Panc1 (cell line): ENCODE measurements at regions not wholly inside any gene's neighbourhood (a gene's known extent, or its start where the extent isn't known, plus 50 kb on each side); places are given as distances from the start of the nearest gene placed in this dataset.

Experiments
- ATAC-seq: fragments of 200-7000 bp; cut with Tn5 transposase; 2 replicates; pipeline ENCODE4 v1.9.1; 2020; ENCODE audit warnings: mild to moderate bottlenecking, moderate library complexity
- BruUV-seq: library from RNA; stranded (reverse); fragments of 400-500 nt; replicated peaks from 2 replicates; lab custom pipeline; 2021; lab: Mats Ljungman, UMichigan
- CTCF ChIA-PET: fragments of 300-600 bp; sonication (Branson Sonifier 250); formaldehyde crosslinking; loops from one replicate; lab custom pipeline; 2022; ENCODE audit warnings: antibody characterized with exemption; lab: Charles Lee
- POLR2A ChIA-PET: fragments of 300-600 bp; sonication (Branson Sonifier 250); formaldehyde crosslinking; loops from one replicate; lab custom pipeline; 2022; ENCODE audit warnings: antibody characterized with exemption; lab: Charles Lee
- DNase-seq: peaks from one replicate; pipeline ENCODE4 v3.0.0-alpha.2; 2010; ENCODE audit warnings: low read depth, low spot score
- H3K27ac ChIP-seq: 2 replicates; pipeline ENCODE4 v1.5.1; 2011; ENCODE audit warnings: mild to moderate bottlenecking, low read length, inconsistent platforms
- H3K27me3 ChIP-seq: fragments of 200-500 bp; sonication (Bioruptor generic); 2 replicates; pipeline ENCODE4 v1.6.0; 2014; ENCODE audit warnings: low read length, inconsistent platforms; ENCODE audit not compliant: control insufficient read depth, insufficient read depth
- H3K36me3 ChIP-seq: fragments of 200-500 bp; sonication (Bioruptor generic); 2 replicates; pipeline ENCODE4 v1.5.1; 2014; ENCODE audit warnings: inconsistent platforms, mild to moderate bottlenecking, low read length, moderate library complexity; ENCODE audit not compliant: control insufficient read depth, insufficient read depth
- H3K4me1 ChIP-seq: 2 replicates; pipeline ENCODE4 v1.5.1; 2011; ENCODE audit warnings: inconsistent platforms, mild to moderate bottlenecking, low read length, moderate library complexity; ENCODE audit not compliant: control insufficient read depth, insufficient read depth
- H3K4me3 ChIP-seq, 2 experiments: 2 replicates each; pipeline ENCODE4 v1.5.1; 2011 to 2012; ENCODE audit warnings: low read depth in 2 of 2, low read length in 2 of 2, mild to moderate bottlenecking in 2 of 2, inconsistent platforms in 1 of 2, moderate library complexity in 1 of 2
- H3K9me3 ChIP-seq: fragments of 200-500 bp; sonication (Bioruptor generic); 2 replicates; pipeline ENCODE4 v1.5.1; 2014; ENCODE audit warnings: low read depth, mild to moderate bottlenecking, inconsistent platforms, low read length, moderate library complexity; ENCODE audit not compliant: control insufficient read depth, insufficient read depth
- POLR2AphosphoS5 ChIP-seq: IDR thresholded peaks from 2 replicates; pipeline ENCODE4 v1.6.1; 2012; ENCODE audit warnings: mild to moderate bottlenecking, low read depth, low read length, moderate library complexity
- SIN3A ChIP-seq: IDR thresholded peaks from 2 replicates; pipeline ENCODE4 v1.6.1; 2012; ENCODE audit warnings: low read depth, mild to moderate bottlenecking, low read length, moderate library complexity, borderline replicate concordance; ENCODE audit not compliant: insufficient read depth
- TCF7L2 ChIP-seq: IDR thresholded peaks from 2 replicates; pipeline ENCODE4 v1.6.1; 2011; ENCODE audit warnings: mild to moderate bottlenecking, low read depth, low read length, inconsistent platforms
- in situ Hi-C: cut with HindIII; loops from 2 replicates; pipeline ENCODE4 v1.10.0; 2016; ENCODE audit warnings: low sequenced_read_pairs, low pct_unique_long_range_greater_than_20kb
- intact Hi-C: fragments of 100-400 bp; cut with micrococcal nuclease; formaldehyde crosslinking; loops from one replicate; pipeline ENCODE4 v1.10.0; 2022; ENCODE audit not compliant: unreplicated experiment
- TF ChIP-seq, protein P1 (sequence below), 2 experiments: IDR thresholded peaks; 2 replicates each; pipeline ENCODE4 v1.6.1; 2011 to 2012; ENCODE audit warnings: low read depth in 2 of 2, control low read depth in 1 of 2, low read length in 1 of 2, mild to moderate bottlenecking in 1 of 2, moderate library complexity in 1 of 2; ENCODE audit not compliant: insufficient read depth in 1 of 2
- TF ChIP-seq, protein P2 (sequence below): fragments of 450-650 bp; IDR thresholded peaks from 2 replicates; pipeline ENCODE4 v1.5.1; 2017; ENCODE audit warnings: mild to moderate bottlenecking

- Histone ChIP-seq H3K27ac (no peak overlapping the region), H3K4me3 (no peak overlapping the region), H3K36me3 (no peaks in the 10 kb centered on the region), H3K27me3 (no peaks in the 10 kb centered on the region), H3K4me1 (no peaks in the 10 kb centered on the region; the same call in 1 of the 2 replicates), H3K9me3 (no peaks in the 10 kb centered on the region)
- intact Hi-C loops (no loop called here), in situ Hi-C loops (no loop called here)
- ATAC-seq (no peak), DNase-seq (no peak)
- TF ChIP-seq, protein P1, sequence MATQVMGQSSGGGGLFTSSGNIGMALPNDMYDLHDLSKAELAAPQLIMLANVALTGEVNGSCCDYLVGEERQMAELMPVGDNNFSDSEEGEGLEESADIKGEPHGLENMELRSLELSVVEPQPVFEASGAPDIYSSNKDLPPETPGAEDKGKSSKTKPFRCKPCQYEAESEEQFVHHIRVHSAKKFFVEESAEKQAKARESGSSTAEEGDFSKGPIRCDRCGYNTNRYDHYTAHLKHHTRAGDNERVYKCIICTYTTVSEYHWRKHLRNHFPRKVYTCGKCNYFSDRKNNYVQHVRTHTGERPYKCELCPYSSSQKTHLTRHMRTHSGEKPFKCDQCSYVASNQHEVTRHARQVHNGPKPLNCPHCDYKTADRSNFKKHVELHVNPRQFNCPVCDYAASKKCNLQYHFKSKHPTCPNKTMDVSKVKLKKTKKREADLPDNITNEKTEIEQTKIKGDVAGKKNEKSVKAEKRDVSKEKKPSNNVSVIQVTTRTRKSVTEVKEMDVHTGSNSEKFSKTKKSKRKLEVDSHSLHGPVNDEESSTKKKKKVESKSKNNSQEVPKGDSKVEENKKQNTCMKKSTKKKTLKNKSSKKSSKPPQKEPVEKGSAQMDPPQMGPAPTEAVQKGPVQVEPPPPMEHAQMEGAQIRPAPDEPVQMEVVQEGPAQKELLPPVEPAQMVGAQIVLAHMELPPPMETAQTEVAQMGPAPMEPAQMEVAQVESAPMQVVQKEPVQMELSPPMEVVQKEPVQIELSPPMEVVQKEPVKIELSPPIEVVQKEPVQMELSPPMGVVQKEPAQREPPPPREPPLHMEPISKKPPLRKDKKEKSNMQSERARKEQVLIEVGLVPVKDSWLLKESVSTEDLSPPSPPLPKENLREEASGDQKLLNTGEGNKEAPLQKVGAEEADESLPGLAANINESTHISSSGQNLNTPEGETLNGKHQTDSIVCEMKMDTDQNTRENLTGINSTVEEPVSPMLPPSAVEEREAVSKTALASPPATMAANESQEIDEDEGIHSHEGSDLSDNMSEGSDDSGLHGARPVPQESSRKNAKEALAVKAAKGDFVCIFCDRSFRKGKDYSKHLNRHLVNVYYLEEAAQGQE (IDR thresholded peaks at IDR 0.05; ENCODE audit: insufficient read depth in 1 of 2, low read depth in 2 of 2, low read length in 1 of 2) = no peak
- TF ChIP-seq POLR2AphosphoS5 (no peak), TCF7L2 (no peak), SIN3A (no peak)
- TF ChIP-seq, protein P2, sequence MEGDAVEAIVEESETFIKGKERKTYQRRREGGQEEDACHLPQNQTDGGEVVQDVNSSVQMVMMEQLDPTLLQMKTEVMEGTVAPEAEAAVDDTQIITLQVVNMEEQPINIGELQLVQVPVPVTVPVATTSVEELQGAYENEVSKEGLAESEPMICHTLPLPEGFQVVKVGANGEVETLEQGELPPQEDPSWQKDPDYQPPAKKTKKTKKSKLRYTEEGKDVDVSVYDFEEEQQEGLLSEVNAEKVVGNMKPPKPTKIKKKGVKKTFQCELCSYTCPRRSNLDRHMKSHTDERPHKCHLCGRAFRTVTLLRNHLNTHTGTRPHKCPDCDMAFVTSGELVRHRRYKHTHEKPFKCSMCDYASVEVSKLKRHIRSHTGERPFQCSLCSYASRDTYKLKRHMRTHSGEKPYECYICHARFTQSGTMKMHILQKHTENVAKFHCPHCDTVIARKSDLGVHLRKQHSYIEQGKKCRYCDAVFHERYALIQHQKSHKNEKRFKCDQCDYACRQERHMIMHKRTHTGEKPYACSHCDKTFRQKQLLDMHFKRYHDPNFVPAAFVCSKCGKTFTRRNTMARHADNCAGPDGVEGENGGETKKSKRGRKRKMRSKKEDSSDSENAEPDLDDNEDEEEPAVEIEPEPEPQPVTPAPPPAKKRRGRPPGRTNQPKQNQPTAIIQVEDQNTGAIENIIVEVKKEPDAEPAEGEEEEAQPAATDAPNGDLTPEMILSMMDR = no peak
- POLR2A ChIA-PET = no interaction called here
- CTCF ChIA-PET = no interaction called here
- no TSS peak for BruUV-seq
These were observed 169.5 kb upstream of the HAPLN1 start for GRCh38 chr5:83889971-83890745.

GRCh38 chr5:83877911-83878706 is 157.5 kb upstream of the HAPLN1 start:
- no peak for TF ChIP-seq POLR2AphosphoS5
- TF ChIP-seq TCF7L2 = no peak
- TF ChIP-seq, protein P1 (IDR thresholded peaks at IDR 0.05; ENCODE audit: insufficient read depth in 1 of 2, low read depth in 2 of 2, low read length in 1 of 2) = no peak
- TF ChIP-seq, protein P2 = no peak
- TF ChIP-seq SIN3A = no peak
- intact Hi-C loops = no loop called here
- Histone ChIP-seq H3K4me1 (no peaks in the 10 kb centered on the region), H3K4me3 (no peak overlapping the region), H3K27me3 (no peaks in the 10 kb centered on the region), H3K9me3 (no peaks in the 10 kb centered on the region), H3K27ac (no peak overlapping the region), H3K36me3 (no peaks in the 10 kb centered on the region)
- CTCF ChIA-PET = no interaction called here
- no peak for DNase-seq
- ATAC-seq = no peak
- BruUV-seq = no TSS peak
- POLR2A ChIA-PET = no interaction called here
- in situ Hi-C loops = no loop called here
